ENCODE measurements at regions not wholly inside any gene's neighbourhood (a gene's known extent, or its start where the extent isn't known, plus 50 kb on each side); places are given as distances from the start of the nearest gene placed in this dataset.
"Not testable (repeated sequence)": the region's sequence is repeated elsewhere in the genome, so short reads cannot be mapped to it uniquely, and the experiment has no call there.

- DNase-seq (ENCODE audit: low read depth): no peak
These were observed 486.5 kb downstream of the NUP35 start for GRCh38 chr2:183610724-183611123.

DNA sequence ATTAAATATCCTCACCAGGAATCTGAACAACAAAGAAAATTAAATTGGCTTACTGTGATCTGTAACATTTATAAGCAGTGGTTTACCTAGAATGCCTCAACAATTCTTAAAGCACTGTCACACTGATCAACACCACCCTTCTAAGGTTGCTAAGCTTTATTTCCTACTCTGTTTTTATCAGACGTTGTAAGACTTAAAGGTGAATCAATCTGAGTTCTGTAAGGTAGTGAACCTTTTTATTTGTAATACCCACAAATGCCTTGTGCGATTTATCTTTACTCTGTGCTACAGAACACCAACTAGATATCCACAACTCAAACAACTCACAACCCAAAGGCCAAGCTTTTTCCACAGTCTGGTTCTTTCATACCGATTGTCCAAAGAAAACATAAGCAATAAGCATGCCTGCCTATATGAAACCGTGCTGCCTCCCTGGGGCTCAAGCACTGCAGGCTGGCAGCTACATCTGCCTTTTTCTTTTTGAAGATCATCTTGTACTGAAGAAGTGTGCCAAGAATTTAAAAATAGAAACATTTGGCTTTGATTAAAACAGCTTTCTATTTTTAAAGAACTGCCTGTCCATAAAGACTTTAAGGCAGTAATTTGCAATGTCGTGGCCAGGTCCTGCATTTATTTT, 490.7 kb downstream of the NUP35 start:
- DNase-seq (ENCODE audit: low read depth): no peak

GRCh38 chr2:183623227-183623626, 499.0 kb downstream of the NUP35 start:
- no peak for DNase-seq (ENCODE audit: low read depth)

DNA sequence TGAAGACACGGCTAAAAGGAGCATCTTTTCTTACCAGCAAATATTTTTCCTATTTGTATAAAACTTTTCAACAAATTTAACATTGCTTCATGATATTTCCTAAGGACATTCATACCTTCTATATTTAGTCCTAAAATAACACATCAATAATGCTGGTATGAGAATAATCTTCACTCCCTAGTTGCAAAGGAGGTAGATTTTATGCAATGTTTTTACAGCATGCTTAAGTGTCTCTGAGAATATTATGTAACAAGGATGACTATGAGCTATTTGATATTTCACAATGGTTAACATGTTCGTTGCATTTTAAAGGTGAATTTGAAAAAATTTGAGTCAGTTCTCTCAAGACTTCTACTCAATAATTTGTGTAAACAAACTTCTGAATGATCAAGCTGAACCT, 506.7 kb downstream of the NUP35 start:
- DNase-seq (ENCODE audit: low read depth): no peak

DNA sequence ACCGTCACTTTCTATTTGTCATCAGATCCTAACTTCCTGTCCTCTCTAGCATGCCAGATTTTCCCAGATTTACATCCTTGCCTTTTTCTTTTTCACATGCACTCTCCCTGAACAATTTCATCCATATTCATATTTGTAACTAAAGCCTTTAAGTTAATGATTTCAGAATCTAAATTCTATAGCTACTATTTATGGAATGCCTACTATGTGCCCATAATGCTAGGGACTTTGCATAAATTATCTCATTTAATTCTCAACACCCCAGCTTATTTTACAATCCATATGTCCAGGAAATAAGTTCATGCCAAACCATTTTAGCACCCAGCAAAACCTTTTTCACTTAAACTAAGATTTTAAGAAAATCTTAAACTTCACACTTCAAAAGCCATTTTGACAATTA, 531.9 kb downstream of the NUP35 start:
- DNase-seq (ENCODE audit: low read depth): no peak

- no peak for DNase-seq (ENCODE audit: low read depth)
These were observed 541.2 kb downstream of the NUP35 start for GRCh38 chr2:183665425-183665824.

DNA sequence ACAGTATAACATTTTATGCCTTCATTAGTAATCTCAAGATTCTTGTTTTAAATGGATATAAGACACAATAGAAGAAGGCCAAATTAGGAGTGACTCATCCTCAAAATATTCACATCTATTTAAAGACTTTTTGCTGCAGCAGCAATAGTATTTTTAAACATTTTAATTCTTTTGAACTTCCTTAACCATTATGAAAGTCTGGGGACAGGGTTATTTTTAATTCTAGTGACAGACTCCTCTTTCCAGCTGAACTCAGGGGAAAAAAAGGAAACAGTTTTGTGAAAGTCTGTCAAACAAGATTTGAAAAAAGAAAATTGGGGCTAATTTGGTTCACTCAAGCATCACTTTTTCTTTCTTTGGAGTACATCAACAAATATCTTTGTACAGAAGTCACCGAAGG, 541.8 kb downstream of the NUP35 start:
- no peak for DNase-seq (ENCODE audit: low read depth)

GRCh38 chr2:183671233-183671632, 547.0 kb downstream of the NUP35 start:
- no peak for DNase-seq (ENCODE audit: low read depth)

DNA sequence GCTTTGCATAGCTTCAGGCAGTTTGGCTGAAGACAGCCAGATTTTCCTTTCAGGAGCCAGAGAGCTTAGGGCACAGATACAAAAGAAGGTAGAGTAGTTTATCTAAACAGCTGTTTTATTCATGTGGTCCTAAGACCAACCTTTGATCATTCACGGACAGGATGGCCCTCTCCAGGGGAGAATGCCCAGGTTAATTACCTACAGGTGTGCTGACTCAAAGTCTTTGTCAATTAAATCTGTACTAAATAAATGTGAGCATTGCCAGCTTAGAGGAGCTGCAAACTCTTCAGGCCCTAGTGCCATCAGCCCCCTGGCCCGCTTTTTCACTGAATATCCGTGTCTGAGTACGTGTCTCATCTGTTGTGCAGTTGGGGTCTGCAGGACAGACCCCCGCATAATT, 554.7 kb downstream of the NUP35 start:
- DNase-seq (ENCODE audit: low read depth): no peak

- DNase-seq (ENCODE audit: low read depth): no peak
These were observed 556.3 kb downstream of the NUP35 start for GRCh38 chr2:183680573-183680972.

- no peak for DNase-seq (ENCODE audit: low read depth)
These were observed 560.4 kb downstream of the NUP35 start for GRCh38 chr2:183684686-183685085.

DNA sequence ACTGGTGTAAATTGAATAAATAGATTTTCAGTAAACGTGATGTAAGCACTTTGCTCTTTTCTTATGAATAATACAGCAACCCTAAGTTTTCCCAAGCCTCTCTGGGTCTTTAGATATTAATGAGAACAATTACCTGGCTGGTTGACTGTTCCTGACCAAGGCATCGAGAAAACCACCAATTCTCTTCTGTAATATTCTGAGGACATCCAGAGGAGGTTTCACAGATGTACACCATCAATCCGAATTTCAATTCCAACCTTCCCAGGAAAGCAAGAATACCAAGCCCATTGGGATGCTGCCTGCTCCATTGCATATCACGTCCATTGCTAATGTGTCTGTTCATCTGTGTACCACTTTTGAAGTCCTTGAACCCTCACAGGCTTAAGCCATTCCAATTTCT, 571.8 kb downstream of the NUP35 start:
- no peak for DNase-seq (ENCODE audit: low read depth)

DNA sequence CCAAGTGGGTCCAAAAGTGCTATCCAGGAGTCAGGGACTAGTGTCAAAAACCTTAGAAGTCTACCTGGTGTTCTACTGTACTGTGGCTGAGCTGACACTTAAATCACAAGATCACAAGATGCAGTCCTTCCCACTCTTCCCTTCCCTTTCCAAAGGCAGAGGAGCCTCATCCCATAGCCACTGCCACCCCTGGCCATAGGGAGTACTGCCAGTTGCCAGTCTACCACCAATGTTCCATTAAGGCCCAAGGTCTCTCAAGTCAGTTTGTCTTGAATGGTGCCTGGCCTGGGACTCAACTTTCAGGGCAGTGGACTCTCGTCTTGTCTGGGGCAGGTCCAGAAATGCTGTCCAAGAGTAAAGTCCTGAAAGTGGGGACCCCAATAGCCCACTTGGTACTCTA, 585.6 kb downstream of the NUP35 start:
- no peak for DNase-seq (ENCODE audit: low read depth)

DNA sequence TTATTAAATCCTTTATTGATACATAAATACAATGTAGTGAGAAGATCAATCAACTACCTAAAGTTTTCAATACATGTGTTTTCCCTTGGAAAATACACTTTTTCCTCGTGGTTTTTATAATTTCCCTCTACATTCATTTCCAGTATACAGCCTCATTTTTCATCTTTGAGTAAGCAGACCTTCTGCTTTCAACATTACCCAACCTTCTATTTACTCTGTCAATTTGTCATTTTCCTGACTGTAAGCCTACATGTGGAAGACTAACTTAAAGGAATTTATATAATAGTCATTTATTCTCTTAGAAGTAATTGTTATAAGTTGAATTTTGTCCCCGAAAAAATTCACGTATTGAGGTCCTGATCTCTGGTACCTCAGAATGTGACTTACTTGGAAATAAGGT, 594.0 kb downstream of the NUP35 start:
- DNase-seq (ENCODE audit: low read depth): no peak

DNA sequence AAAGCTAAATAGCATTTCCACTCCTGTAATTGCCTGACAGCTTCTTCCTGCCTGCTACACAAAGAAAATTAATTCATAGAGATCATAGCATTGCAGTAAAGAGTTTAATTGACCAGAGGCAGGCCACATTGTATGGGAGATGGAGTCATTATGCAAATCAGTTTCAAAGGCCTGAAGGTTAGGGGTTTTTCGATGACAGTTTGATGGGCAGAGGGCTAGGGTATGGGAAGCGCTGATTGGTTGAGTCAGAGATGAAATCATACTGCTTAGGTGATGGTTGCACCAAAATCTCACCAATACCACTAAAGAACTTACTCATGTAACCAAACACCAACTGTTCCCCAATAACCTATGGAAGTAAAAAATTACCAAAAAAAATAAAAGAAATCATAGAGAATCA, 599.0 kb downstream of the NUP35 start:
- no peak for DNase-seq (ENCODE audit: low read depth)

- DNase-seq (ENCODE audit: low read depth): no peak
These were observed 605.1 kb downstream of the NUP35 start for GRCh38 chr2:183729380-183729779.

DNA sequence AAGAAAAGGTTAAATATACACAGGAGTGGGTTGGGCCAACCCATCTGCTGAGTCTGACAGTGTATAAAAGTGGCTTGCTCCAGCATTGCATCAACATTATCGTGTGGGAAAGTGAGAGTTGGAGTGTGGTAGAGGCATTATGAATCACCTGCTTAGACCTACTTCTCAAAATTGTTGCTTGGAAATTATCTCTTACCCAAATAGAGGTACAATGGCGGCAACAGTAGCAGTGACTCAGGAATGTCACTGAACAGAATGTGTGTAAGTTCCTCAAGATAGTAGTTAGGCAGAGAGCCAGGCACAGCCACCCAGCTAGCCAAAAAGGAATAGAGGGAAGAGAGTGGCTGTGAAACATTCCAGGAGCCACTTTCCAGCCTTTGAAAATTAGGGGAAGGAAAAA, 616.0 kb downstream of the NUP35 start:
- no peak for DNase-seq (ENCODE audit: low read depth)

DNA sequence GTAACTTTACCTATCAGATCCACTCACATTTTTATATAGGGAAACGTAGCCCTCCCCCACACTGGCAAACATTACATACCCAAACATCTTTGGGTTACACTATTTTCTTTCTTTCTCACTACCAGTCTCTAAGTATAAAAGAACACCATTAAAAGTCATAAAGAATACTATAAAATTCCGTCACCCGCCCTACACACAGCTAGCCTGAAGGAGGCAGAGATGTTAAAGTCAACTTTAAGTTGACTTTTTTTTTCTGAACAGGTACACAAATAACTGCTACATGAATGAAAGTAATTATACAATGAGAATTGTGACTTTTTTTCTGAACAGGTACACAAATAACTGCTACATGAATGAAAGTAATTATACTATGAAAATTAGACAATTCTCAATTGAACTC, 628.3 kb downstream of the NUP35 start:
- DNase-seq (ENCODE audit: low read depth): no peak

DNA sequence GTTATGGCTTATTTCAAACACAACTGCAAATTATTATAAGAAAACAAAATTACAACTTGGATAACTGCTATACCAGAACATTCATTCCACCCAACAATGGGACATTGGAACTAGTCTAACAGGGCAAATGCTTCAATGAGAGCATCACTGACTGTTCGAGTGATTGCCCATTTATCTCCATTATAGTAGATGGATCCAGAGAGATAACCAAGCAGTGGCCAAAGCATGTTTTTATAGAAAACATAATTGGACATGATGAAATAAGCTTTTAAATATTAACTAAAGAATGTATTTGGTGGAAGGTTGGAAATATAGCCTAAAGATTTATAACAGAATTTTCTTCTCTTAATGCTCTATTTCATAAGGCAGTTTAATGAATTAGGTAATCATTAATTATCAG, 634.8 kb downstream of the NUP35 start:
- DNase-seq (ENCODE audit: low read depth): no peak

- DNase-seq (ENCODE audit: low read depth): no peak
These were observed 649.5 kb downstream of the NUP35 start for GRCh38 chr2:183773775-183774174.

GRCh38 chr2:183780072-183780471, 655.8 kb downstream of the NUP35 start:
- no peak for DNase-seq (ENCODE audit: low read depth)

- no peak for DNase-seq (ENCODE audit: low read depth)
These were observed 658.2 kb downstream of the NUP35 start for GRCh38 chr2:183782436-183782835.

DNA sequence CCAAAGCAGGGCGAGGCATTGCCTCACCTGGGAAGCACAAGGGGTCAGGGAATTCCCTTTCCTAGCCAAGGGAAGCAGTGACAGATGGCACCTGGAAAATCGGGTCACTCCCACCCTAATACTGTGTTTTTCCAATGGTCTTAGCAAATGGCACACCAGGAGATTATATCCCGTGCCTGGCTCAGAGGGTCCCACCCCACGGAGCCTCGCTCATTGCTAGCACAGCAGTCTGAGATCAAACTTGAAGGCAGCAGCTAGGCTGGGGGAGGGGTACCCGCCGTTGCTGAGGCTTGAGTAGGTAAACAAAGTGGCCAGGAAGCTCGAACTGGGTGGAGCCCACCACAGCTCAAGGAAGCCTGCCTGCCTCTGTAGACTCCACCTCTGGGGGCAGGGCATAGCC, 664.6 kb downstream of the NUP35 start:
- DNase-seq (ENCODE audit: low read depth): not testable (repeated sequence)

DNA sequence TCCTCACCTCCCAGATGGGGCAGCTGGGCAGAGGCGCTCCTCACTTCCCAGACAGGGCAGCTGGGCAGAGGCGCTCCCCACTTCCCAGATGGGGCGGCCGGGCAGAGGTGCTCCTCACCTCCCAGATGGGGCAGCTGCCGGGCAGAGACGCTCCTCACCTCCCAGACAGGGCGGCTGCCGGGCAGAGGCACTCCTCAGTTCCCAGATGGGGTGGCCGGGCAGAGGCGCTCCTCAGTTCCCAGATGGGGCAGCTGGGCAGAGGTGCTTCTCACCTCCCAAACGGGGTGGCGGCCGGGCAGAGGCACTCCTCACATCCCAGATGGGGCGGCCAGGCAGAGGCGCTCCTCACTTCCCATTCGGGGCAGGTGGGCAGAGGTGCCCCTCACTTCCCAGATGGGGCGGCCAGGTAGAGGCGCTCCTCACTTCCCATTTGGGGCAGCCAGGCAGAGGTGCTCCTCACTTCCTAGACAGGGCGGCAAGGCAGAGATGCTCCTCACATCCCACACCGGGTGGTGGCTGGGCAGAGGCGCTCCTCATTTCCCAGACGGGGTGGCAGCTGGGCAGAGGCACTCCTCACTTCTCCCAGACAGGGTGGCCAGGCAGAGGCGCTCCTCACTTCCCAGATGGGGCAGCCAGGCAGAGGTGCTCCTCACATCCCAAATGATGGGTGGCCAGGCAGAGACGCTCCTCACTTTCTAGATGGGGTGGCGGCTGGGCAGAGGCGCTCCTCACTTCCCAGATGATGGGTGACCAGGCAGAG, 668.1 kb downstream of the NUP35 start:
- not testable (repeated sequence) for DNase-seq (ENCODE audit: low read depth)

Measured in forelimb muscle (tissue), 1 donor.